Transverse colon (tissue), 4 donors: ENCODE measurements at regions not wholly inside any gene's neighbourhood (a gene's known extent, or its start where the extent isn't known, plus 50 kb on each side); places are given as distances from the start of the nearest gene placed in this dataset.

ENCODE experiments used
- EP300 ChIP-seq: sonication (generic); formaldehyde crosslinking; IDR thresholded peaks from one replicate; pipeline ENCODE4 v1.6.1; 2017; ENCODE audit warnings: antibody characterized with exemption, low read depth
- POLR2A ChIP-seq: fragments of 450-650 bp; IDR thresholded peaks from one replicate; pipeline ENCODE4 v1.6.1; 2016; ENCODE audit warnings: antibody characterized with exemption, mild to moderate bottlenecking, moderate library complexity
- POLR2AphosphoS5 ChIP-seq, 3 donors: sonication (generic); formaldehyde crosslinking; IDR thresholded peaks; one replicate each; pipeline ENCODE4 v1.6.1; 2016; ENCODE audit warnings: antibody characterized with exemption in 3 of 3
- TF ChIP-seq, protein P1 (sequence below), 5 experiments: fragments of 200-600 bp in 3 of 5; fragments of 450-650 bp in 2 of 5; sonication (generic) in 3 of 5; IDR thresholded peaks; 1 replicate in 2 of 5; 2 replicates in 3 of 5; pipeline ENCODE4 v1.5.1; 2016 to 2017; ENCODE audit warnings: antibody characterized with exemption in 5 of 5, inconsistent platforms in 3 of 5, mild to moderate bottlenecking in 2 of 5, moderate library complexity in 1 of 5

DNA sequence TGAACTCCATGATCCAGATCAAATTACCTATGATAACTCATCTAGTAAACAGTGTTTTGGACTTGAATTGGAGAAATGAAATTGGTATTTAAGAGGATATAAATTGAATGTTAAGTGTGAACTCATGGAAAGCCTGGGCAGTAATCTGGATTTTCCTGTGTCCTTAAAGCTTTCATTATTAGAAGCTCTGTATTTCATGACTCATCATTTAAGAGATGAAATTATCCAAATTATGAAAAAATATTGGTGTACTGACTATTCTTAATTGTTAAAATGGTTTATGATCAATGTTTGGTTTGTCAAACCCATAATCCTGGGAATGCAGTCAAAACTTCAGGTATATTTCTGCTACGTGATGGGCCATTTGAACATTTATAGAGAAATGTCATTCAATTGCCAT, 332.2 kb upstream of the ST6GAL2 start:
- TF ChIP-seq, protein P1, sequence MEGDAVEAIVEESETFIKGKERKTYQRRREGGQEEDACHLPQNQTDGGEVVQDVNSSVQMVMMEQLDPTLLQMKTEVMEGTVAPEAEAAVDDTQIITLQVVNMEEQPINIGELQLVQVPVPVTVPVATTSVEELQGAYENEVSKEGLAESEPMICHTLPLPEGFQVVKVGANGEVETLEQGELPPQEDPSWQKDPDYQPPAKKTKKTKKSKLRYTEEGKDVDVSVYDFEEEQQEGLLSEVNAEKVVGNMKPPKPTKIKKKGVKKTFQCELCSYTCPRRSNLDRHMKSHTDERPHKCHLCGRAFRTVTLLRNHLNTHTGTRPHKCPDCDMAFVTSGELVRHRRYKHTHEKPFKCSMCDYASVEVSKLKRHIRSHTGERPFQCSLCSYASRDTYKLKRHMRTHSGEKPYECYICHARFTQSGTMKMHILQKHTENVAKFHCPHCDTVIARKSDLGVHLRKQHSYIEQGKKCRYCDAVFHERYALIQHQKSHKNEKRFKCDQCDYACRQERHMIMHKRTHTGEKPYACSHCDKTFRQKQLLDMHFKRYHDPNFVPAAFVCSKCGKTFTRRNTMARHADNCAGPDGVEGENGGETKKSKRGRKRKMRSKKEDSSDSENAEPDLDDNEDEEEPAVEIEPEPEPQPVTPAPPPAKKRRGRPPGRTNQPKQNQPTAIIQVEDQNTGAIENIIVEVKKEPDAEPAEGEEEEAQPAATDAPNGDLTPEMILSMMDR (IDR thresholded peaks at IDR 0.05): no peak
- no peak for TF ChIP-seq POLR2A
- TF ChIP-seq POLR2AphosphoS5 (IDR thresholded peaks at IDR 0.05): no peak
- TF ChIP-seq EP300: no peak
